HepG2 (cell line): ENCODE measurements at regions not wholly inside any gene's neighbourhood (a gene's known extent, or its start where the extent isn't known, plus 50 kb on each side); places are given as distances from the start of the nearest gene placed in this dataset.

Experiments
- ATAC-seq: fragments of 200-7000 bp; cut with Tn5 transposase; 3 replicates; pipeline ENCODE4 v1.9.1; 2020; ENCODE audit warnings: mild to moderate bottlenecking, moderate library complexity
- BruUV-seq: library from RNA; stranded (reverse); fragments of 400-500 nt; replicated peaks from 2 replicates; lab custom pipeline; 2021; lab: Mats Ljungman, UMichigan
- CTCF ChIA-PET: fragments of 300-600 bp; formaldehyde crosslinking; extraction: SDS; loops from one replicate; lab custom pipeline; 2021; ENCODE audit warnings: low total read pairs, inconsistent platforms, low intra/inter-chr PET ratio; lab: Yijun Ruan, JAX
- POLR2A ChIA-PET: fragments of 350-600 bp; sonication (Branson Sonifier 250); formaldehyde crosslinking; loops from one replicate; lab custom pipeline; 2020; ENCODE audit warnings: antibody characterized with exemption, inconsistent platforms; lab: Yijun Ruan, JAX
- DNase-seq: peaks from one replicate; pipeline ENCODE4 v3.0.0-alpha.2; 2015; ENCODE audit warnings: low spot score
- FAIRE-seq: peaks from 3 replicates; lab custom pipeline; 2011; peaks lifted over from hg19 to GRCh38; lab: Jason Lieb, UNC
- H2AFZ ChIP-seq: one replicate; pipeline ENCODE4 v1.6.1; 2011; ENCODE audit warnings: low read length, inconsistent platforms
- H3K27ac ChIP-seq: fragments of 300-600 bp; 3 replicates; pipeline ENCODE4 v1.8.0; 2011; ENCODE audit warnings: mixed run types, mild to moderate bottlenecking, mixed read lengths, low read length, inconsistent platforms; ENCODE audit not compliant: insufficient read depth; ENCODE audit errors: extremely low read length
- H3K27me3 ChIP-seq, 2 experiments: fragments of 200-600 bp in 1 of 2; 2 replicates in 1 of 2; 3 replicates in 1 of 2; pipeline versions ENCODE4 v1.6.0 to v1.8.0; 2011; ENCODE audit warnings: low read length in 2 of 2, mild to moderate bottlenecking in 2 of 2, moderate library complexity in 2 of 2, inconsistent platforms in 1 of 2; ENCODE audit not compliant: insufficient read depth in 2 of 2, control insufficient read depth in 1 of 2
- H3K36me3 ChIP-seq, 2 experiments: fragments of 200-600 bp in 1 of 2; replicated peaks in 1 of 2; 2 replicates in 1 of 2; 3 replicates in 1 of 2; pipeline versions ENCODE4 v1.5.1 to v1.8.0; 2011; ENCODE audit warnings: low read length in 2 of 2, inconsistent platforms in 1 of 2; ENCODE audit not compliant: insufficient read depth in 2 of 2, control insufficient read depth in 1 of 2
- H3K4me1 ChIP-seq: 2 replicates; pipeline ENCODE4 v1.5.1; 2012; ENCODE audit warnings: low read length, inconsistent platforms; ENCODE audit not compliant: insufficient read depth
- H3K4me2 ChIP-seq: 2 replicates; pipeline ENCODE4 v1.6.0; 2011; ENCODE audit warnings: low read depth, low read length, inconsistent platforms
- H3K4me3 ChIP-seq, 3 experiments: fragments of 200-600 bp in 1 of 3; sonication (generic), shearing (Covaris generic) in 1 of 3; replicated peaks in 1 of 3; 2 replicates each; pipeline ENCODE4 v1.5.1; 2011 to 2016; ENCODE audit warnings: low read length in 3 of 3, inconsistent platforms in 2 of 3, low read depth in 2 of 3, mild to moderate bottlenecking in 2 of 3, control low read depth in 1 of 3, mixed read lengths in 1 of 3; ENCODE audit not compliant: insufficient read depth in 1 of 3
- H3K79me2 ChIP-seq: one replicate; pipeline ENCODE4 v1.6.1; 2011; ENCODE audit warnings: low read length, inconsistent platforms; ENCODE audit not compliant: insufficient read depth
- H3K9ac ChIP-seq: 2 replicates; pipeline ENCODE4 v1.6.0; 2011; ENCODE audit warnings: mild to moderate bottlenecking, low read depth, low read length, inconsistent platforms; ENCODE audit not compliant: insufficient read depth
- H3K9me3 ChIP-seq: 2 replicates; pipeline ENCODE4 v1.5.1; 2012; ENCODE audit warnings: mild to moderate bottlenecking, low read length
- H4K20me1 ChIP-seq: 2 replicates; pipeline ENCODE4 v1.6.0; 2011; ENCODE audit warnings: inconsistent platforms, mild to moderate bottlenecking, low read length, moderate library complexity; ENCODE audit not compliant: insufficient read depth
- AHR ChIP-seq: IDR thresholded peaks from 2 replicates; pipeline ENCODE4 v1.6.1; 2018; ENCODE audit warnings: missing genetic modification reagents, missing compliant biosample characterization
- BORCS8-MEF2B ChIP-seq: sonication (generic); formaldehyde crosslinking; IDR thresholded peaks from 2 replicates; pipeline ENCODE4 v1.8.0; 2022; ENCODE audit warnings: mild to moderate bottlenecking, missing genetic modification reagents
- BRCA1 ChIP-seq: sonication (generic); formaldehyde crosslinking; IDR thresholded peaks from 2 replicates; pipeline ENCODE4 v1.4.0; 2020; ENCODE audit warnings: missing genetic modification reagents
- CCAR2 ChIP-seq: fragments of 200-400 bp; formaldehyde crosslinking; optimal IDR thresholded peaks from 2 replicates; pipeline ENCODE3; 2018; ENCODE audit warnings: low read depth, mild to moderate bottlenecking, low read length, moderate library complexity
- E2F1 ChIP-seq: sonication (generic); formaldehyde crosslinking; IDR thresholded peaks from 2 replicates; pipeline ENCODE4 v1.5.0; 2020; ENCODE audit warnings: missing genetic modification reagents
- FOSL2 ChIP-seq: sonication (generic); formaldehyde crosslinking; IDR thresholded peaks from 2 replicates; pipeline ENCODE4 v1.4.0; 2020; ENCODE audit warnings: missing genetic modification reagents
- FOXA1 ChIP-seq, 2 experiments: fragments of 450-650 bp in 1 of 2; sonication (generic) in 1 of 2; formaldehyde crosslinking in 1 of 2; IDR thresholded peaks; 2 replicates each; pipeline versions ENCODE4 v1.4.0 to v1.6.1; 2016 to 2020; ENCODE audit warnings: missing genetic modification reagents in 1 of 2
- FOXP4 ChIP-seq: sonication (generic); formaldehyde crosslinking; IDR thresholded peaks from 2 replicates; pipeline ENCODE4 v1.4.0; 2020; ENCODE audit warnings: missing genetic modification reagents
- GMEB1 ChIP-seq: sonication (generic); formaldehyde crosslinking; IDR thresholded peaks from 2 replicates; pipeline ENCODE4 v1.5.1; 2020; ENCODE audit warnings: missing genetic modification reagents, mild to moderate bottlenecking, borderline replicate concordance
- GZF1 ChIP-seq: sonication (generic); formaldehyde crosslinking; IDR thresholded peaks from 2 replicates; pipeline ENCODE4 v1.5.1; 2020; ENCODE audit warnings: mild to moderate bottlenecking, missing genetic modification reagents
- HNF1B ChIP-seq: sonication (generic); formaldehyde crosslinking; IDR thresholded peaks from 2 replicates; pipeline ENCODE4 v1.5.1; 2020; ENCODE audit warnings: mild to moderate bottlenecking, moderate library complexity, missing genetic modification reagents
- HOXA7 ChIP-seq: sonication (generic); formaldehyde crosslinking; IDR thresholded peaks from 2 replicates; pipeline ENCODE4 v1.8.1; 2022; ENCODE audit warnings: mild to moderate bottlenecking, missing genetic modification reagents, moderate library complexity
- MYC ChIP-seq: sonication (generic); formaldehyde crosslinking; IDR thresholded peaks from 2 replicates; pipeline ENCODE4 v1.9.0; 2021; ENCODE audit warnings: missing genetic modification reagents, borderline replicate concordance
- NBN ChIP-seq: fragments of 450-650 bp; conservative IDR thresholded peaks from 2 replicates; pipeline ENCODE4 v1.6.1; 2017
- NPAS2 ChIP-seq: sonication (generic); formaldehyde crosslinking; IDR thresholded peaks from 2 replicates; pipeline ENCODE4 v1.8.0; 2022; ENCODE audit warnings: mild to moderate bottlenecking, missing genetic modification reagents, borderline replicate concordance
- PRMT3 ChIP-seq: sonication (generic); formaldehyde crosslinking; IDR thresholded peaks from 2 replicates; pipeline ENCODE4 v1.8.1; 2022; ENCODE audit warnings: low read depth, mild to moderate bottlenecking, moderate library complexity, missing genetic modification reagents, borderline replicate concordance
- REL ChIP-seq: sonication (generic); formaldehyde crosslinking; conservative IDR thresholded peaks from 2 replicates; pipeline ENCODE4 v1.8.0; 2022; ENCODE audit warnings: mild to moderate bottlenecking, missing genetic modification reagents, moderate library complexity
- ZNF883 ChIP-seq: sonication (generic); formaldehyde crosslinking; IDR thresholded peaks from 2 replicates; pipeline ENCODE4 v1.5.1; 2020; ENCODE audit warnings: mild to moderate bottlenecking, missing genetic modification reagents; ENCODE audit errors: not compliant biosample characterization
- WGBS: methylation state at CpG from one replicate; pipeline ENCODE4 v1.1.6; 2017; ENCODE audit warnings: low lambda C conversion rate; 5-methylcytosine and 5-hydroxymethylcytosine counted together
- in situ Hi-C: cut with HindIII; loops from 2 replicates; pipeline ENCODE4 v1.10.0; 2017; ENCODE audit warnings: low pct_unique_long_range_greater_than_20kb; ENCODE audit not compliant: extremely low pct_ligation_motif_present
- intact Hi-C: fragments of 100-400 bp; cut with micrococcal nuclease; formaldehyde crosslinking; loops from one replicate; pipeline ENCODE4 v1.10.0; 2022; ENCODE audit not compliant: unreplicated experiment

GRCh38 chr14:50025776-50026175 lies 90.6 kb downstream of the VCPKMT start:
- Histone ChIP-seq H3K27ac (no peak overlapping the region), H3K79me2 (no peaks in the 10 kb centered on the region), H3K27me3 (no peaks in the 10 kb centered on the region), H3K9me3 (peaks cover 9% of the 10 kb centered on the region), H3K9ac (no peak overlapping the region), H3K4me2 (no peak overlapping the region), H3K36me3 (no peaks in the 10 kb centered on the region), H3K4me1 (peaks cover 32% of the 10 kb centered on the region), H2AFZ (no peak overlapping the region), H3K4me3 (no peak overlapping the region), H4K20me1 (no peaks in the 10 kb centered on the region)
- intact Hi-C loops (no loop called here), in situ Hi-C loops (no loop called here)
- ATAC-seq (no peak), FAIRE-seq (no peak), DNase-seq (no peak)
- POLR2A ChIA-PET = interaction anchor here (1.1 kb wide), 1 partner anchor 36 kb away, joined by 4 read pairs; no protein-coding TSS in a partner anchor
- CTCF ChIA-PET = no interaction called here
- BruUV-seq = no TSS peak
- 65% methylated on average over 2 of the region's 2 CpGs for WGBS
- no peak for TF ChIP-seq NBN
- TF ChIP-seq FOSL2 (CRISPR knock-in tag) = no peak
- TF ChIP-seq BORCS8-MEF2B (CRISPR knock-in tag) = no peak
- TF ChIP-seq BRCA1 = no peak
- TF ChIP-seq HOXA7 (CRISPR knock-in tag) = no peak
- no peak for TF ChIP-seq HNF1B (CRISPR knock-in tag)
- no peak for TF ChIP-seq AHR (CRISPR knock-in tag)
- TF ChIP-seq REL = no peak
- TF ChIP-seq GZF1 (CRISPR knock-in tag) = no peak
- TF ChIP-seq CCAR2 = no peak
- no peak for TF ChIP-seq FOXP4 (CRISPR knock-in tag)
- no peak for TF ChIP-seq NPAS2 (CRISPR knock-in tag)
- TF ChIP-seq ZNF883 = no peak
- TF ChIP-seq PRMT3 (CRISPR knock-in tag) = no peak
- no peak for TF ChIP-seq MYC
- TF ChIP-seq GMEB1 (CRISPR knock-in tag) = no peak
- no peak for TF ChIP-seq E2F1 (CRISPR knock-in tag)
- no peak for TF ChIP-seq FOXA1 (IDR thresholded peaks at IDR 0.05)
- no peak for TF ChIP-seq FOXA1 (CRISPR knock-in tag; IDR thresholded peaks at IDR 0.05)
